Keratinocyte (primary cell): ENCODE measurements at regions not wholly inside any gene's neighbourhood (a gene's known extent, or its start where the extent isn't known, plus 50 kb on each side); places are given as distances from the start of the nearest gene placed in this dataset.

ENCODE experiments used
- CTCF ChIP-seq, 3 experiments: IDR thresholded peaks in 1 of 3; conservative IDR thresholded peaks in 1 of 3; optimal IDR thresholded peaks in 1 of 3; 2 replicates in 2 of 3; 3 replicates in 1 of 3; pipeline versions ENCODE3 to v1.5.1; 2011; ENCODE audit warnings: low read length in 3 of 3, mild to moderate bottlenecking in 3 of 3, moderate library complexity in 2 of 3, control low read depth in 1 of 3, inconsistent platforms in 1 of 3; ENCODE audit not compliant: insufficient read depth in 2 of 3; ENCODE audit errors: extremely low read depth in 1 of 3
- EZH2 ChIP-seq: IDR thresholded peaks from one replicate; pipeline ENCODE4 v1.6.1; 2012; ENCODE audit warnings: inconsistent platforms, mild to moderate bottlenecking, low read length, moderate library complexity

- TF ChIP-seq CTCF (optimal IDR thresholded peaks at IDR 0.05 in 1 of 3, IDR thresholded peaks at IDR 0.05 in 1 of 3, conservative IDR thresholded peaks at IDR 0.05 in 1 of 3; ENCODE audit: extremely low read depth in 1 of 3, insufficient read depth in 2 of 3, low read length in 3 of 3), result no peak
- no peak for TF ChIP-seq EZH2
Observed at GRCh38 chr1:192884241-192884640, 75.4 kb downstream of the RGS2 start.
